ENCODE measurements at regions not wholly inside any gene's neighbourhood (a gene's known extent, or its start where the extent isn't known, plus 50 kb on each side); places are given as distances from the start of the nearest gene placed in this dataset.

GRCh38 chr12:91792597-91792996 lies 353.0 kb downstream of the BTG1 start:
- Histone ChIP-seq H3K79me2 (ENCODE audit: insufficient read depth, low read length) (no peaks in the 10 kb centered on the region), H3K36me3 (ENCODE audit: insufficient read depth, low read length) (no peaks in the 10 kb centered on the region), H3K9ac (ENCODE audit: low read length) (no peak overlapping the region), H3K27ac (ENCODE audit: low read depth, low read length) (no peak overlapping the region), H4K20me1 (ENCODE audit: insufficient read depth, low read length) (no peaks in the 10 kb centered on the region), H3K9me3 (ENCODE audit: insufficient read depth, low read depth, low read length) (no peaks in the 10 kb centered on the region), H3K4me2 (ENCODE audit: low read length) (no peak overlapping the region), H3K4me1 (ENCODE audit: insufficient read depth, low read length) (no peaks in the 10 kb centered on the region), H3K27me3 (ENCODE audit: insufficient read depth, low read length) (no peaks in the 10 kb centered on the region), H3K4me3 (ENCODE audit: insufficient read depth, low read depth, low read length) (no peak overlapping the region), H2AFZ (ENCODE audit: low read depth, low read length) (no peak overlapping the region)
- Mint-ChIP-seq H3K27me3 (ENCODE audit: low read depth, unreplicated experiment) (no peaks in the 10 kb centered on the region), H3K9me3 (ENCODE audit: unreplicated experiment) (no peaks in the 10 kb centered on the region), H3K4me3 (ENCODE audit: unreplicated experiment) (no peak overlapping the region), H3K27ac (ENCODE audit: unreplicated experiment) (no peak overlapping the region), H3K36me3 (ENCODE audit: low read depth, unreplicated experiment) (no peaks in the 10 kb centered on the region), H3K4me1 (ENCODE audit: low read depth, unreplicated experiment) (no peaks in the 10 kb centered on the region)
- no peak for FAIRE-seq
- no peak for DNase-seq (ENCODE audit: low read depth)
- TF ChIP-seq CTCF (IDR thresholded peaks at IDR 0.05; ENCODE audit: insufficient read depth, low read depth, low read length) (no peak), EZH2 (IDR thresholded peaks at IDR 0.05; ENCODE audit: insufficient read depth, low read length) (no peak)

- Mint-ChIP-seq H3K4me3 (ENCODE audit: unreplicated experiment) (no peak overlapping the region), H3K27me3 (ENCODE audit: low read depth, unreplicated experiment) (no peaks in the 10 kb centered on the region), H3K4me1 (ENCODE audit: low read depth, unreplicated experiment) (no peaks in the 10 kb centered on the region), H3K9me3 (ENCODE audit: unreplicated experiment) (no peaks in the 10 kb centered on the region), H3K36me3 (ENCODE audit: low read depth, unreplicated experiment) (no peaks in the 10 kb centered on the region), H3K27ac (ENCODE audit: unreplicated experiment) (no peak overlapping the region)
- FAIRE-seq: no peak
- Histone ChIP-seq H3K4me3 (ENCODE audit: insufficient read depth, low read depth, low read length) (no peak overlapping the region), H2AFZ (ENCODE audit: low read depth, low read length) (no peak overlapping the region), H3K9me3 (ENCODE audit: insufficient read depth, low read depth, low read length) (no peaks in the 10 kb centered on the region), H3K4me2 (ENCODE audit: low read length) (no peak overlapping the region), H3K4me1 (ENCODE audit: insufficient read depth, low read length) (no peaks in the 10 kb centered on the region), H3K36me3 (ENCODE audit: insufficient read depth, low read length) (no peaks in the 10 kb centered on the region), H3K79me2 (ENCODE audit: insufficient read depth, low read length) (no peaks in the 10 kb centered on the region), H3K9ac (ENCODE audit: low read length) (no peak overlapping the region), H3K27me3 (ENCODE audit: insufficient read depth, low read length) (no peaks in the 10 kb centered on the region), H3K27ac (ENCODE audit: low read depth, low read length) (no peak overlapping the region), H4K20me1 (ENCODE audit: insufficient read depth, low read length) (no peaks in the 10 kb centered on the region)
- TF ChIP-seq EZH2 (IDR thresholded peaks at IDR 0.05; ENCODE audit: insufficient read depth, low read length) (no peak), CTCF (IDR thresholded peaks at IDR 0.05; ENCODE audit: insufficient read depth, low read depth, low read length) (no peak)
- DNase-seq (ENCODE audit: low read depth): no peak
These were observed 359.0 kb downstream of the BTG1 start for GRCh38 chr12:91786499-91787272.
